ENCODE measurements at regions not wholly inside any gene's neighbourhood (a gene's known extent, or its start where the extent isn't known, plus 50 kb on each side); places are given as distances from the start of the nearest gene placed in this dataset.
"Not testable (repeated sequence)": the region's sequence is repeated elsewhere in the genome, so short reads cannot be mapped to it uniquely, and the experiment has no call there.

DNA sequence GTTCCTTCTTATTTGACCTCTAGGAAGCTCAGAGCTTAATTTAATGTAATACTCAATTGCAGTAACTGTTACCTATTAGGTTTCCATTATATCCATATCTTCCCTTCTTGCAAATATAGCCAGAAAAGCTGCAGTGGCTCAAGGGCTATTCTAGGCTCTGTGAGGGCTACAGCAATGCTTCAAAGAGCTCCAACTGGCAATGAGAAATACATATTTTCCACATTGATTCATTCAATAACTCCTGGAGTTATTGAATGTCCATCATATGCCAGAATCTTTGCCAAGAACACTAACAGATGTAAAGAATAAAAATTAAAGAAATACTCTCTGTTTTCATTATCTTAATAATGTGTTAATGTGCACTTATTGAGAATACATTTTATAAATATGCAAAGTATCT is 396.9 kb upstream of the PAPPA start:
- no peak for DNase-seq

DNA sequence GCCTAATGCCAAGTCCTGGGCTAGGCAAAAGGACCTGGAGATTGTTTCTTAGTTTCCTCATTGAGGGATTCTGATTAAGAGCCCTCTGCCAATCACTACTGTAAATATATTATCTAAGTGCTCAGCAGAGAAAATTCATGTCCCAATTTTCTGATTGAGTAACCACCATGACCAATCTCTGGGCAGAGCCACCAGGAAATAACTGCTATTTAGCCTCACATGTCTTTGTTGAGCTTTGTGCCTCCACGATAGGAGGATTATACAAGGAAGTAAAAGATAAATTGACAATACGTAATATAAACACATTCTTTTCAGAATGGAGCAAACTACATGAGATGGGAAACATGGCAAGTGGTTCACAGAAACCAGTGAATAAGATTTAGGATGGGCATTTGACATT is 396.1 kb upstream of the PAPPA start:
- DNase-seq = no peak

DNA sequence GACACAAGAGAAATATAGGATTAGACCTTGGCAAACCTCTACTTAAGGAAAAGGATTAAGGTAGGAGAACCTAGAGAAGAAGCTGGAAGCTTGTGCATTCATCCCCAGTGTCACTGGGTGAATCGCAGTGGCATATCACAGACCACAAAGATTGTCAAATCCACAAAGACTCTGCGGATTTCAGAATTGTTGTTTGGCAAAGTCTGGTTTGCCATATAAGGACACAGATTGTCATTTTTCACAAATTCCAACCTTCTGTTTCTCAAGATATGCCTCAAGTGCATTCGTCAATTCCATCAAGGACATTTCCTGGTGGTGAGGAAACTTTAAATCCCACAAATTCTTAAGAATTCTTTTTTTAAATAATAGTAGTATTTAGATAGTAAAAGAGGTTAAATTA is 395.1 kb upstream of the PAPPA start:
- no peak for DNase-seq

DNA sequence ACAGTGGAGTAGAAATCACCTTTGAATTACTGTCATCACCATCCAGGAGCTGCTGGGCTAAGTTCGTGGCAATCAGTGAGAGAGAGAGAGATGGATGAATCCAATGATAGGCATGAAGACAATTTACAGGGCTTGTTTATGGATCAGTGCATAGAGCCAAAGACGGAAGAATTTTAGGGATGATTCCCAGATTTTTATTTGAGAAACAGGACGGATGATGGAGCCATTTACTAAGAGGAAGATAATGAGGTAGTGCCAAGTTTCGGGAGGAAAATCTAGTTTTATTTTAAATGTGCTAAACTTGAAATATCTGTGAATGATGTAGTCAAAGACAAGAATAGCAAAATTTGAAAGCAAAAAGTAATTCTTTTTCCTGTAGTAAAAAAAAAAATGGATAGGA is 394.2 kb upstream of the PAPPA start:
- no peak for DNase-seq

DNA sequence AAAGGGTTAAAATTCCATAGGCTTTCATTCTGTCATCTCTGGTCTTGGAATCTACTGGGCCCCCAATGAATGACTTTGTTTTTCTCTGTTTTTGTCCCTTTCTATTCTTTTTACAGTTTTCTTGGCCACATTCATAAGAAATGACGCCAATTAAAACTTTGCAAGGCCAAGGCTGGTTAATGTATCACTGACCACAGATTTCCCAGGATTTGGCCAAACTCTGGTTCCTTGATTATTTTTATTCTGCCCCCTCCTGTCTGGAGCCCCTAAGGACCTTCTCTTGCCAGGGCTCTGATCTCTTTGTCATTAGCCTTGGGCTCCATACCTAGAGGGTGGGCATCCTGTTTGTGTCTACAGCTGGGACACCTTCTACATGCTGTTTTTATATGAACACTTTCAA is 388.9 kb upstream of the PAPPA start:
- DNase-seq = no peak

DNA sequence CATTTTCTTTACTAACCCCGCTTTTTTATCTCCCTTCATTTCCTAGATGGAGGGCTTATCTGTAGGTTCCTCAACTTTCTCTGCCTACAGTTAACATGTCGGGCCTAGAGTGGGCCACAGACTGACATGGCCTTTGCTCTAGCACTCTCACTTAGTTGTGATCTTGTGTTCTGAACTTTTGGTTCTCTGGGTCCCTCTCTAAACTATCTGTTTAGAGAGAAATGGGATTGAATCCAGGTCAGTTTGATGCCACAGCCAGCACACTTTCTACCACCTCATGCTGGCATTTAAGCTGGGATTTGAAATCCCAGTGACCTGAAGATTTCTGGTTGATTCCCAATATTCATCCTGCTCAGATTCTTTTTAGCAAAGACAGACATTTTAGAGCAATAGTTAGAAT is 388.5 kb upstream of the PAPPA start:
- no peak for DNase-seq

DNA sequence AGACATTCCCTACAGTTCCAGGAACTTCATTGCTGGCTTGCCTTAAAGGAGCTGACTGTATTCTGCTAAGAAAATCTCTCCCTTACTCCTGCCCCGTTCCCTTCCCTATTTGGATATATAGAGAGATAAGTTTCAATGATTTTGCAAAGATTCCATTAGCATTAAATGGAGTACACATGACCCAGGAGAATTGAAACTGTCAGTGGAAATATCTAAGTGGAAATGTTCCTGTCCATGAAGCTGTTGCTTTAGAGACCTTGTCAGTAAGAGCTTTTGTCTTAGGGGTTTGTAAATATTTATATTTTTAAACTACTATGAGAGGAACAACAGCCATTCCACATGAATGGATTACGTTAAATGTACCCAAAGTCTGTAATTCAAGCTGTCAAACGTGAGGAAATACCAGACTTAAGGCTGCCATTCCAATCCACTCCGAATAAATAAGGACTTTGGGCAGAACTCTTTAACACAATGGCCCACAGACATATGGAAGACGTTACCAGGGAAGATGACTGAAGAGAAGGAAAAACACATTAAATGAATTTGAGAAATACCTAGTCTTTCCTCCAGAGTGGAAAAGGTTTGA is 387.1 kb upstream of the PAPPA start:
- DNase-seq = no peak

DNA sequence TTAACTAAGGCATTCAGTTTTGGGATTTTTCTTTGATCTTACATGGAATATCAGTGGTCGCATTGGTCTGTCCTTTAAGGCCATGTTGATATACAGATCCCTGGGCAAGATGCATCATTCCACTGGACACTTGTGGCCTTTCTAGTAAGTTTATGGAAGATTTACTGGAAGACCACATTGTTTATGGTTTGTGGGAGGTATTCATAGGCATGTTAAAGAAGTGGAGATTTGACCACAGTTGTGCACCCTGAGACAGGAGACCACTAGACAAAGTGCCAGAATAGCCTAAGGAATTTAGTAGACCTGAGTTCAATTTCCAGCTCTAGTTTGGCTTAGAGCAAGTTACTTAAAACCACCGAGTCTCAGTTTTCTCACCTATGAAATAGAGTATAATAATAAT is 383.1 kb upstream of the PAPPA start:
- no peak for DNase-seq

DNA sequence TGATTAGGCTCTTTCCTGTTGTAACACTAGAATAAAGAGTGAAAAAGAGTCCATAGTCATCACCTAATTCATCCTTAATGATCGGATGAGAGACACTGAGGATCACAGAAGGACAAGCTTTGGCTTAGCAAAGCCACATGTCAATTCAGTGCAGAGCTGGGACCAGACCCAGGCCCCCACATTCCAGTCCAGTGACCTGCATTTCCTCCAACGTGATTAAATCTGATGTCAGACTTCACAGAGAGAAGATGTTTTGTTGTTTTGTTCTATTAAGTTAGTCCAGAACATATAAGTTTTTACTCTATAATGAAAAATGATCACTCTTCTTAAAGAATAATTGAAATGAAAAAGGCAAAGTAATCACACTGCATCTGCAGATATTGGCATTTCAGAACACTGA is 377.9 kb upstream of the PAPPA start:
- DNase-seq = no peak

DNA sequence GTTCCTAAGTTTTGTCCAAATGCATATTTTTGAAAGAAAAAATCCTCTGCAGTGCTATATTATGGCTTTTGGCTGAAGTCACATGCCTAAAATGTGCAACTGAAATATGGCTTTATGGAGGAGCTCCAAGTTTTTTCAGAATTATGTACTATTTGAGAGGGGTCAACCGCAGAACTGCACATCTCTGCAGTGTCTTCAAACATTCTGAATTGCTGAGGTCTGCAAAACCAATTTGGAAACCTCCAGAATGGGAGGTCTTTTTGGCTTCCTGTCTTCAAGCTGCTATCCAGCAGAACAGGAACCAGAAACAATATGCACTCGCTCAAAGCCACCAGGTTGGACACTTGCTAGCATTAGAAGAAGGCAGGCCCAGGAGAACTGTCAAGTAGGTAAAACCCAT is 376.0 kb upstream of the PAPPA start:
- no peak for DNase-seq

DNA sequence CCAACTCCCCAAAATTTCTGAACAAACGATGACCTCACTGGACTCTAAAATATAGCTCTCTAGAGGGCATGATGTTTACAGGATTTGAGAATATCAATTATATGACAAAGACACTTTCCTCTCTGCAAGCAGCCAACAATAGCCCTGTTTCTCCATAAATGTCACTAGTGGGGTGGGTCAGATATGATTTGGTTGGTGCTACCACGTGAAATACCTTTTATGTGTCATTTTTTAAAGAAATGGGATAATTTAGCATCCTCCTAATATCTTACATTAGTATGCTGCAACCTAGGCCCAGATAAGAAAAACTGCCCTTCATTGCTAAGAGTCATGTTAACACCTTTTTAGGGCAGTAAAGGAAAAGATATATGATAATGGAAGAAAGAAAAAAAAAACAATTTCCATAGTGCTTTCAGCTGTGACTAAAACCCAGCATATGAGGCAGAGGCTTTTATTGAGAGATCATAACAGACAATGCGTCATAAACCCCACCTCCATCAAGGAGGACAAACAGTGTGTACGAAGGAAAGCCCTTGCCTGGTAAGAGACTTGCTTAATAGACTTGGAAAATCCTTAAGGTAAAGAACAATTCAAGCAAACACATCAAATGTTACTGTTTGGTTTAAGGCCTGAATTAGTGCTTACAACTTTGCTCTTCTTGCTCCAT is 372.4 kb upstream of the PAPPA start:
- DNase-seq = no peak

DNA sequence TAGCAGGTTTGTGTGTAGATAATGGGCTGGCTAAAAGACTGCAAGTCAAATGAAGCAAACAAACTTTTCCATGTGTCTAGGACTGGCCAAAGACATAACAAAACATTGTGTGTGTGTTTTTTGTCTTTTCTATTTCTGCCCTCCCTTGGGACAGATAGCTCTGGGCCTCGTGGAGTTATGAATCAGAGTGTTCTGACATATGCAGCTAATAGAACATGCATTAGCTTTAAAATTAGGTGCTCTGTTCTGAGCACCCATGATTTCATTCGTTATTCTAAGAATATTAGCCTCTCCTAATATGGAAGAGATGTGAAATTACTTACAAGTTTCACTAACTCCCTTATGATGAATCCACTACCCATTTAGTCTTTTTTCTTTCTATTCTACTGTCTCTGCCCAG is 367.3 kb upstream of the PAPPA start:
- no peak for DNase-seq

DNA sequence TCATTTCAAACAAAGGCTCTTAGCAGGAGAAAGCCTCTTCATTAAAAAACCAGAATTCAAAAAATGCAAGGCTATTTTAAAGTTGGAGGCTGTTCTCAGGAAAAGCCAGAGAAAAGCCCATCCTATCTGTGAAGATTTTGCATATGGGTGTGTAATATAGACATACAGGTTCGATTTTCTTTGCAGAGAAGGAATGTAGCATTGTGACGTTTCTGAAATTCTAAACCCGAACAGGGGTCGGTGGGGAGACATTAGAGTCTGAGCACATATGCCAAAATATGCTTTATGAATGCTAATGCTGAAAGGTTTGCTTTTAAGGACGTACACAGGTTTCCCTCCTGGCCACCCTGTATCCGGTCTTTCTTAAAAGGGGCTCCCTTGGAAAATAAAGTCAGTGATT is 363.1 kb upstream of the PAPPA start:
- DNase-seq = no peak

DNA sequence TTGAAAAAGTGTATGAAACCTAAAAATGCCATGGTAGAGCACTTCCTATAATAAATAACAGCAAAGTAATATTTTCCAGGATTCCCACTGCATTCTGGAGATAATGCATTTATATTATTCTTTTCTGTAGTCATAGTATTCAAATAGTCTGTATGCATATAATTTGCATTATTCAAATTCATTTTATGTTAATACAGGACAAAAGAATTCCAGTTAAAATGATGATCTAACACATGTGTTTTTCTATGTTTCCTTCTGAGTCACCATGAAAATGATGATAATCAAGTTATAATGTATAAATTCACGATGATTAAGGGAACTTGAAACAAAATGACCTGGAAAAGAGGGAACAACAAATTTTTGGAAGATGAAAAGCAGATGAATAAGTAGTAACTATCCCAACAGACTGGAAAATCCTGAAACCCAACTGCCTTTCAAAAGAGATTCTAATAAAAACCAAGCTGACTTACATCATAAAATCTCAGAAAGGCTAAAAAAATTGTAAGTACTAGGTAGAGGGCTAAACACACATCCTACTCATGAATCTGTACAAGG is 358.6 kb upstream of the PAPPA start:
- DNase-seq = no peak

DNA sequence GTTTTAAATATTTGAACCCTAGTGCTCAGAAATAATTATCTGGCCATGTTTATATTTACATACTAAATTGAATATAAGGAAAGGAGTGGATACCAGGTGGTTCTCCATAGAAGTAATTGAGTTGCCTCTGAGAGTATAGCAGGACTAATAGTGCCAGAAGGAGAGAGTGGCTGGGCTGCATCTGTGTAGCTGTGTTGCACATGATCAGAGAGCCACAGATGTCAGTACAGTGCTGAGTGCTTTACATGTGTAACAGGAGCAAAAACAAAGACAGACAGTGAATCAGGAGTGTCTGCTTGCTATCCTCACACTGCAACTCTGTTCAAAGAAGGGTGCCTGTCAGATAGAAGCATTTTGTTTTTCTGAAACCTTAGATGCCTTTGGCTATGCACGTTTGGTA is 353.9 kb upstream of the PAPPA start:
- no peak for DNase-seq

DNA sequence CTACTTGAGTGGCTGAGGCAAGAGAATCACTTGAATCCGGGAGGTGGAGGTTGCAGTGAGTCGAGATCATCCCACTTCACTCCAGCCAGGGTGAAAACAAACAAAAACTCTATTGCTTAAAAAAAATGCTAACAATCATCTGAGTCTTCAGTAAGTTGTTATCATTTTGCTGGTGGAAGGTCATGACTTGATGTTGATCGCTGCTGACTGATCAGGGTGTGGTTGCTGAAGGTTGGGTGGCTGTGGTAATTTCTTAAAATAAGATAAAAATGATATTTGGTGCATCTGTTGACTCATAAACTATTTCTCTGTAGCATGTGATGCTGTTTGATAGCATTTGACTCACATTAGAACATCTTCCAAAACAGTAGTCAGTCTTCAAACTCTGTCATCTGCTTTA is 349.4 kb upstream of the PAPPA start:
- DNase-seq = no peak

DNA sequence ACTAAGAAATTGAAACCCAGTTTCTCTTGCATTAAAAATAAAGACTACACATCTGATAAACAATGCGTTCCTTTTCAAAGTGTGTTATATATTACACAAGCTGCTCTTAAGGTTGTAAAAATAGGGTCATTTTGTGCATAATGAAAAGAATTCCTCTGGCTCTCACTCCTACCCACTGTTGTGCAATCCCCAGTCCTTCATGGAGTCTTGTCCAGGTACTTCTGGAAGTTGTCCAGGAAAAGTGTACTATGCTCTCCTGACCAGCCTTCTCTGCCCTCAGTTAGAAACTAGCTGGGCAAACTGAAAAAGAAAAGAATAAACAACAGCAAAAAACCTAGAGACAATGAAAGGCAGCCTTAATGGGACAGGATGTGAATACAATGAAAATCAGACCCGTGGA is 345.5 kb upstream of the PAPPA start:
- no peak for DNase-seq

DNA sequence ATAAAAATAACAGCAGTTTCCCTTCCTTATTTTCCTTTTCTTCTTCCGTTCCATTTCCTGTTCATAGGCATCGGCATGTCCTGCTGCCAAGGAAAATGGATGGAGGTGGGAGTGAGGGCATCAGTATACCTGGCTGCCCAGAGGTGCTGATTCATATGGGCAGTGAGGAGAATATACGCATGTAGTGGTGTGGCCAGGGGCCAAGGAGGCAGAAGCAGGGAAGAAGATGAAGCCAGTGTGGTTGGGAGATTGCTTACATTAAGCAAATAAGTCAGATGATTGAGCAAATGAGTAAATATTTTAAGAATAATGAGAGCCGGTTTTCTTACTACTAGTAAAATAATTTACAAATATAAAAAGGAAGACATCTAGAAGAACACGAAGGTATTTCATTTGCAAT is 344.9 kb upstream of the PAPPA start:
- no peak for DNase-seq

DNA sequence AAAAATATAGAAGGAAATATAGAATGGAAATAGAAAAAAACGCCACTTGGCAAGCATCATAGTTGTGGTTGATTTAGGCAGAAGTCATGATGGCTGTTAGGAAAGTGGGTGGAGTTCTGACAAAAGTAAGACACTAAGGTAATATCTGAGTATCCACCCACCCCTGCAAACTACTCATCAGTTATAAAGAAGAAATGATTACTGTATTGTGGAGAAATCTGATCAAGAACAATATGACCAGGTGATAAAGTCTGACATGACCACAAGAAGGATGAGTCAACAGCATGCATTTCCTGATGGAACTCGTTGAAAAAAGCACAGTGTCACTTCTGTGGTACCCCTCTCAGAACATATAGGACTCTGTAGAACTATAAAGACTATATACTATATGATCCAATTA is 343.4 kb upstream of the PAPPA start:
- no peak for DNase-seq

DNA sequence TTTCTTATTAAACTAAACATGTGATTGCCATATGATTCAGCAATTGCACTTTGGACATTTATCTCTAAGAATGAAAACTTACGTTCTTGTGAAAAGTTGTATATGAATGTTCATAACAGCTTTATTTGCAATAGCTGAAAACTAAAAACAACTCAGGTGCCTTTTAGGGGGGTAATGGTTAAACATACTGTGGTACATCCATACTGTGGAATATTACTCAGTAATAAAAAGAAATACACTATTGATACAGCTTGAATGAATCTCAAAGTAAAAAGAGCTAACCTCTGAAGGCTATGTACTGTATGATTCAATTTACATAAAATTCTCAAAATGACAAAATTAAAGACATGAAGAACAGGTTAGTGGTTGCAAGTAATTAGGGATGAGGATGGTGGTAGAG is 339.5 kb upstream of the PAPPA start:
- DNase-seq = no peak

DNA sequence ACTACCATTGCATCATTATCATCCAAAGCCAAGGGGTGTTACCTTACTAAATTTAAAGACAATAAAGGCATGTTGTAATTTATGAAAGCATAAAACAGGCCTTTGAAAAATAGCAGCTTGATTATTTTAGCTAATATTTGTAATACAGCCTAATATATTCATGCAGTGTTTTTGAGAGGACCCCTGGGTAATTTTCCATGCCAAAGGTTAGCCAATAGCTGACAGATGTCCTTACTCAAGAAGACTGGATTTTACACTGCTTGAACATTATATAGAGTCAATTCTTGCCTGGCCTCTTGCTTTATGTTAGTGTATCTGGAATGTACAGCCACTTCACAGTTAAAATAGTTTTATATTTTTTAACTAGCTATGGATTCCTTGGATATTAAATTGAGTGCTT is 337.8 kb upstream of the PAPPA start:
- no peak for DNase-seq

DNA sequence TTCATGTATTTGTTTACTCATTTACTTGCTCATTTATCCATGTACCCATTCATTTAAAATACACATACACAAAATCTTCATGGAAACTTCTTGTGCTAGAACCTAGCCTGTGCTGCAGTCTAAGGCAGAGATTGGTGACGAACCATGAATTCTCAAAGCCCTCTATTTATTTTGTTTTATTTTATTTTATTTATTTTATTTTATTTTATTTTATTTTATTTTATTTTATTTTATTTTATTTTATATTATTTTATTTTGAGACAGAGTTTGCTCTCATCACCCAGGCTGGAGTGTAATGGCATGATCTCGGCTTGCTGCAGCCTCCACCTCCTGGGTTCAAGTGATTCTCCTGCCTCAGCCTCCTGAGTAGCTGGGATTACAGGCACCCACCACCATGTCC is 334.9 kb upstream of the PAPPA start:
- DNase-seq = not testable (repeated sequence)

DNA sequence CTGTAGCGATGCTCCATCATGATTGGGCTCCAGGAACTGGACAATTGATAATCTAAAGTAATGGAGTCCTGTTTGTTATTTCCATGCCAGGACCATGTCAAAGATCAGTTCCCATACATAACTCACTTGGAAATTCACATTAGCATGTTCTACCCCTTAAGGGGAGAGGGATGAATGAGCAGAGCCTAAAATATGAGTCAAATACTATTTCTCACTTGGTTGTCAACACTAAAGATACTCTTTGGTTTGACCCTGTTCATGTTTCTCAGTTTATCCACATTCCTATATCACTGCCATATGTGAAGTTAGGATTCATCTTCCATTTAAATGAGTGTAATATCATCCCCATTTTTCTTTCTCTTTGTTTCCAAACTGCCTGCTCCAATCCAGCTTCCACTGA is 321.6 kb upstream of the PAPPA start:
- no peak for DNase-seq

DNA sequence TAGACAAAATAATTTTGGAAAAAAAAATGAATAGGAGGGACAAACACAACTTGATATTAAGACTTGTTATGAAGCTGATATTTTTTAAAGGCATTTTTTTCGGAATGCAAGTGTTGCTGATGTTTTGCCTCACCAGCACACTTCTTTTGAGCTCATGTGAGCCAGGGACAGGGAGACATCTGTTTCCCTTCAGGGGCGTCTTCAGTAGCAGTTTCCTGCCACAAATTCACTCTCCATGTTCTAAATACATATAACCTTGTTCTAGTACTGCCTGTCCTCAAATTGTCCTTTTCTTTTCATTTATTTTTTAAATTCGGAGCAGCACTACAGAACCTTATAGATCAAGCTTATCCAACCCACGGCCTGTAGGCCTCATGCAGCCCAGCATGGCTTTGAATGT is 316.0 kb upstream of the PAPPA start:
- no peak for DNase-seq

DNA sequence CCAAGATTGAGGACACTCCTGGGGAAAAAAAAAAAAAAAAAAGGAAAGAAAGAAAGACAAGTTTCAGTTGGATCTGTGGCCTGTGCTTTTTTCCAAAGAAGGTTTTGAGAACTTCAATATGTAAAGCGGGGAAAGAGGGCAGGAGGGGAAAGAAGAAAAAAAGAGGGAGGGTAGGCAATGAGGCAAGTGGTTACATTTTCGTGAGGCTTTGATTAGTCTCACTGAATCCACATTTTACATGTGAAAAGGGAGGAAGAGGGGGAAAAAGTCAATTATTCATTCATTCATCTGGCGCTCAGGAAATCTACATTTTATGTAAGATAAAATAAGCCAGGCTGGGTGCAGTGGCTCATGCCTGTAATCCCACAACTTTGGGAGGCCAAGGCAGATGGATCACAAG is 315.2 kb upstream of the PAPPA start:
- DNase-seq = no peak

Measured in hematopoietic multipotent progenitor cell treated with erythropoietin and hydrocortisone succinate and interleukin-3 and kit ligand, for 4 days (in vitro differentiated cells).